ENCODE measurements at regions not wholly inside any gene's neighbourhood (a gene's known extent, or its start where the extent isn't known, plus 50 kb on each side); places are given as distances from the start of the nearest gene placed in this dataset.
"Not testable (repeated sequence)": the region's sequence is repeated elsewhere in the genome, so short reads cannot be mapped to it uniquely, and the experiment has no call there.

DNA sequence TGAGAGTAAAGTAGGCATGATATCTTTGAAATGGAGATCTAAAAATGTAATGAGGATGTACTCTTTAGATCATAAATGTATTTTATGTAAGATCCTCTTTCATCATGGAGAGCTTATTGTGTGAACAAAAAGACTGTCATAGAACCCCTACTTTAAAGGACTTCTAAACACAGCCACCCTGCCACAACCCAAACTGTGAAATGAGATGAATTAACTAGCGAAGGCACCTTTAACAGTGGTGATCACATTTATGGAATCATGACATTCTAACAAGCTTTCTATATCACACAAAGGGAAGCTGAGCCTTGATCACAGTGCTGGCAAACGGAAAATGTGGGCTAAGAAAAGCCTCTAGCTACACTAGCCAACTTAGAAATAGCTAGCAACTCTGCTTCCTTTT, 1585.2 kb downstream of the EFNA5 start:
- H3K36me3 ChIP-seq (ENCODE audit: insufficient read depth, low read length): no peaks in the 10 kb centered on the region
- no peaks in the 10 kb centered on the region for H3K27me3 ChIP-seq (ENCODE audit: insufficient read depth, low read length)
- no peak overlapping the region for H3K27ac ChIP-seq (ENCODE audit: low read depth, low read length)
- no peaks in the 10 kb centered on the region for H3K79me2 ChIP-seq (ENCODE audit: control insufficient read depth, insufficient read depth, low read length, unreplicated experiment)
- no peak overlapping the region for H3K4me3 ChIP-seq (ENCODE audit: low read depth, low read length)
- H2AFZ ChIP-seq (ENCODE audit: low read length, unreplicated experiment): no peak overlapping the region
- H3K4me1 ChIP-seq (ENCODE audit: control insufficient read depth, insufficient read depth, low read length, unreplicated experiment): no peaks in the 10 kb centered on the region

DNA sequence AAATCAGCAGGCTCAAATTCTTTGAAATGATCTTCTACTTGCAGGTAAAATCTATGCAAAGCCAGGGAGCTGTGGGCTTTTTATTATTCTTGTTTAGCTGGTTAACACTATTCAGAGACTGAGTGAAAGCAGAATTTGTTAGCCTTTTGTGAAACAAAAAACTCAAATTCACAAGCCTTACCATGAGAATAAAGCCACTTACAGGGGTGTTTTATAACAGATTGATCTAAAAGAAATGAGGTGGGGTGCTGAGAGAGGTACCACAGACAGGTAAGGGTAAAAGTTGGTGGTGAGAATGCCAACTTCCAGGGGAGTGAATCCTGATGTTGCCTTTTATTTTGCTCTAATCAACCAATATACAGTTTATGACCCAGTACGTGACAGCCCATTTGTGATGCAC, 1585.6 kb downstream of the EFNA5 start:
- Histone ChIP-seq H2AFZ (ENCODE audit: low read length, unreplicated experiment) (no peak overlapping the region), H3K27ac (ENCODE audit: low read depth, low read length) (no peak overlapping the region), H3K27me3 (ENCODE audit: insufficient read depth, low read length) (no peaks in the 10 kb centered on the region), H3K4me1 (ENCODE audit: control insufficient read depth, insufficient read depth, low read length, unreplicated experiment) (no peaks in the 10 kb centered on the region), H3K36me3 (ENCODE audit: insufficient read depth, low read length) (no peaks in the 10 kb centered on the region), H3K79me2 (ENCODE audit: control insufficient read depth, insufficient read depth, low read length, unreplicated experiment) (no peaks in the 10 kb centered on the region), H3K4me3 (ENCODE audit: low read depth, low read length) (no peak overlapping the region)

GRCh38 chr5:106080535-106080934, 1590.2 kb downstream of the EFNA5 start:
- Histone ChIP-seq H3K79me2 (ENCODE audit: control insufficient read depth, insufficient read depth, low read length, unreplicated experiment) (no peaks in the 10 kb centered on the region), H2AFZ (ENCODE audit: low read length, unreplicated experiment) (no peak overlapping the region), H3K4me1 (ENCODE audit: control insufficient read depth, insufficient read depth, low read length, unreplicated experiment) (no peaks in the 10 kb centered on the region), H3K36me3 (ENCODE audit: insufficient read depth, low read length) (no peaks in the 10 kb centered on the region), H3K27me3 (ENCODE audit: insufficient read depth, low read length) (no peaks in the 10 kb centered on the region), H3K4me3 (ENCODE audit: low read depth, low read length) (no peak overlapping the region), H3K27ac (ENCODE audit: low read depth, low read length) (no peak overlapping the region)

- Histone ChIP-seq H3K4me3 (ENCODE audit: low read depth, low read length) (no peak overlapping the region), H3K79me2 (ENCODE audit: control insufficient read depth, insufficient read depth, low read length, unreplicated experiment) (no peaks in the 10 kb centered on the region), H3K27me3 (ENCODE audit: insufficient read depth, low read length) (no peaks in the 10 kb centered on the region), H2AFZ (ENCODE audit: low read length, unreplicated experiment) (no peak overlapping the region), H3K27ac (ENCODE audit: low read depth, low read length) (no peak overlapping the region), H3K4me1 (ENCODE audit: control insufficient read depth, insufficient read depth, low read length, unreplicated experiment) (no peaks in the 10 kb centered on the region), H3K36me3 (ENCODE audit: insufficient read depth, low read length) (no peaks in the 10 kb centered on the region)
Measured at GRCh38 chr5:106076655-106077054, 1594.1 kb downstream of the EFNA5 start.

- H3K4me3 ChIP-seq (ENCODE audit: low read depth, low read length): no peak overlapping the region
- no peak overlapping the region for H3K27ac ChIP-seq (ENCODE audit: low read depth, low read length)
- no peaks in the 10 kb centered on the region for H3K36me3 ChIP-seq (ENCODE audit: insufficient read depth, low read length)
- H3K4me1 ChIP-seq (ENCODE audit: control insufficient read depth, insufficient read depth, low read length, unreplicated experiment): no peaks in the 10 kb centered on the region
- H3K27me3 ChIP-seq (ENCODE audit: insufficient read depth, low read length): no peaks in the 10 kb centered on the region
- no peaks in the 10 kb centered on the region for H3K79me2 ChIP-seq (ENCODE audit: control insufficient read depth, insufficient read depth, low read length, unreplicated experiment)
- no peak overlapping the region for H2AFZ ChIP-seq (ENCODE audit: low read length, unreplicated experiment)
Measured at GRCh38 chr5:106072208-106072607, 1598.5 kb downstream of the EFNA5 start.

- no peaks in the 10 kb centered on the region for H3K36me3 ChIP-seq (ENCODE audit: insufficient read depth, low read length)
- no peak overlapping the region for H2AFZ ChIP-seq (ENCODE audit: low read length, unreplicated experiment)
- H3K79me2 ChIP-seq (ENCODE audit: control insufficient read depth, insufficient read depth, low read length, unreplicated experiment): no peaks in the 10 kb centered on the region
- H3K4me1 ChIP-seq (ENCODE audit: control insufficient read depth, insufficient read depth, low read length, unreplicated experiment): no peaks in the 10 kb centered on the region
- no peaks in the 10 kb centered on the region for H3K27me3 ChIP-seq (ENCODE audit: insufficient read depth, low read length)
- H3K27ac ChIP-seq (ENCODE audit: low read depth, low read length): no peak overlapping the region
- no peak overlapping the region for H3K4me3 ChIP-seq (ENCODE audit: low read depth, low read length)
Measured at GRCh38 chr5:106047341-106047740, 1623.4 kb downstream of the EFNA5 start.

DNA sequence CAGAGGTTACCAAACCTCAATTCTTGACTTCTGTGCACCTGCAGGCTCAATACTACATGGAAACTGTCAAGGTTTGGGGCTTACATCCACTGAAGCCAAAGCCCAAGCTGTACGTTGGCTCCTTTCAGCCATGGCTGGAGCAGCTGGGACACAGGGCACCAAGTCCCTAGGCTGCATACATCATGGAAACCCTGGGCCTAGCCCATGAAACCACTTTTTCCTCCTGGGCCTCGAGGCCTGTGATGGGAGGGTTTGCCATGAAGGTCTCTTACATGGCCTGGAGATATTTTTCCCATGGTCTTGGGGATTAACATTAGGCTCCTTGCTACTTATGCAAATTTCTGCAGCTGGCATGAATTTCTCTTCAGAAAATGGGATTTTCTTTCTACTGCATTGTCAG, 1638.7 kb downstream of the EFNA5 start:
- H3K27ac ChIP-seq (ENCODE audit: low read depth, low read length); H3K4me3 ChIP-seq (ENCODE audit: low read depth, low read length); H2AFZ ChIP-seq (ENCODE audit: low read length, unreplicated experiment); H3K4me1 ChIP-seq (ENCODE audit: control insufficient read depth, insufficient read depth, low read length, unreplicated experiment); H3K79me2 ChIP-seq (ENCODE audit: control insufficient read depth, insufficient read depth, low read length, unreplicated experiment); H3K27me3 ChIP-seq (ENCODE audit: insufficient read depth, low read length); H3K36me3 ChIP-seq (ENCODE audit: insufficient read depth, low read length): not testable (repeated sequence)

DNA sequence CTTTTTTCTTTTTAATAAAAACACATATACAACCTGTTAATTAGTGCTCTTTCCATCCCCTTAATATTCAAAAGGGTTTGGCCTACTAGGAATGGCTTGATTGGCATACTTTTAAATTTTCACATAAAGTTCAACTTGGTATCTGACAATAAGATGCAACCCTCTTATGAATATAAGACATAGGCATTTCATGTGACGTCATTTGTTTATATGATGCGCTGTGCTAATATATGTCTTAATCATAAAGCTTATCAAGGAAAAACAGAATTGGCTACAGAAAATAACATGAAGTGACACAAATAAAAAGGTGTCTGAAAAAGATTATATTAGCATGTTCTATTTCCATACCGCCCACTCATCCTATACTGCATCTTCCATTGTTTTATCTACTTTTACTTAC, 1642.4 kb downstream of the EFNA5 start:
- no peak overlapping the region for H3K4me3 ChIP-seq (ENCODE audit: low read depth, low read length)
- H3K4me1 ChIP-seq (ENCODE audit: control insufficient read depth, insufficient read depth, low read length, unreplicated experiment): no peaks in the 10 kb centered on the region
- H2AFZ ChIP-seq (ENCODE audit: low read length, unreplicated experiment): no peak overlapping the region
- H3K36me3 ChIP-seq (ENCODE audit: insufficient read depth, low read length): no peaks in the 10 kb centered on the region
- no peaks in the 10 kb centered on the region for H3K79me2 ChIP-seq (ENCODE audit: control insufficient read depth, insufficient read depth, low read length, unreplicated experiment)
- H3K27me3 ChIP-seq (ENCODE audit: insufficient read depth, low read length): no peaks in the 10 kb centered on the region
- H3K27ac ChIP-seq (ENCODE audit: low read depth, low read length): no peak overlapping the region

DNA sequence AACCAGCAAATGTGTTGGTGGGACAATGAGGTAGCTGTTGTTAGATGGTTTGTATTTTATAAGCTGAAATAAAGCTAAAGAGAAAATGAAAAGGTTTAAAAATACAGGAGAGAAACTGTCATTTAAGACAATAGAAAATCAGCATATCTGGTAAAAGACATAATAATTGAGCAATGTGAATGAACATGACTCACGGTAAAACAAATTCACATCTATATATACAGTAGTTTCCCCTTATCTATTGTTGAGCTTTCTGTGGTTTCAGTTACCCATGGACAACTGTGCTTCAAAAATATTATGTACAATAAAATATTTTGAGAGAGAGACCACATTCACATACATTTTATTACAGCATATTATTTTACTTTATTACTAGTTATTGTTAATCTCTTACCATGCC, 1649.8 kb downstream of the EFNA5 start:
- H3K36me3 ChIP-seq (ENCODE audit: insufficient read depth, low read length): no peaks in the 10 kb centered on the region
- H3K4me1 ChIP-seq (ENCODE audit: control insufficient read depth, insufficient read depth, low read length, unreplicated experiment): peaks cover 12% of the 10 kb centered on the region
- H3K27me3 ChIP-seq (ENCODE audit: insufficient read depth, low read length): no peaks in the 10 kb centered on the region
- H2AFZ ChIP-seq (ENCODE audit: low read length, unreplicated experiment): no peak overlapping the region
- H3K4me3 ChIP-seq (ENCODE audit: low read depth, low read length): no peak overlapping the region
- H3K79me2 ChIP-seq (ENCODE audit: control insufficient read depth, insufficient read depth, low read length, unreplicated experiment): no peaks in the 10 kb centered on the region
- no peak overlapping the region for H3K27ac ChIP-seq (ENCODE audit: low read depth, low read length)

- H3K27ac ChIP-seq (ENCODE audit: low read depth, low read length): no peak overlapping the region
- H3K27me3 ChIP-seq (ENCODE audit: insufficient read depth, low read length): no peaks in the 10 kb centered on the region
- H3K36me3 ChIP-seq (ENCODE audit: insufficient read depth, low read length): no peaks in the 10 kb centered on the region
- no peak overlapping the region for H3K4me3 ChIP-seq (ENCODE audit: low read depth, low read length)
- no peak overlapping the region for H2AFZ ChIP-seq (ENCODE audit: low read length, unreplicated experiment)
- H3K4me1 ChIP-seq (ENCODE audit: control insufficient read depth, insufficient read depth, low read length, unreplicated experiment): peaks cover 12% of the 10 kb centered on the region
- no peaks in the 10 kb centered on the region for H3K79me2 ChIP-seq (ENCODE audit: control insufficient read depth, insufficient read depth, low read length, unreplicated experiment)
Measured at GRCh38 chr5:106019261-106019660, 1651.5 kb downstream of the EFNA5 start.

DNA sequence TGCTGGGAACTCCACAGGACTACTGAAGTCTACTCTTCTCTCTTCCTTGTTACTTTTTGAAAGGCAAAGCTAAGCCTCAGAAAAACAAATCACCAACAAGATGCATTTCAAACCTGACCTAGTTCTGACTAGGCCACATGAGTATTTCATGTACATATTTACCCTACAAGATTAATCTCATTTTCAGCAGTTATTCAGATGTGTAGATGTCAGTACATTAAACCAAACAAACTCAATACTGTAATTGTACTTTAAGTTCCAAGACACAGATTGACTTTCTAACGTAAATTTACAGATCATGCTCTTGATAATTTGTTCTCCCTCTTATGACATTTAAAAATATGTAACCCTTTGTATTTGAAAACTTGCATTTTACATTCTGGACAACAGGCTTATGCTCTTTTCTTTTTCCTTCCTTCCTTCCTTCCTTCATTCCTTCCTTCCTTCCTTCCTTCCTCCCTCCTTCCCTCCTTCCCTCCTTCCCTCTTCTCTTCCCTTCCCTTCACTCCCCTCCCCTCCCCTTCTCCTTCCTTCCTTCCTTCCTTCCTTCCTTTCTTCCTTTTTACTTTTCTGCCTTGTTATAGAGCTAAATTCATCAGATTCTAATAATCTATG, 1653.4 kb downstream of the EFNA5 start:
- Histone ChIP-seq H3K79me2 (ENCODE audit: control insufficient read depth, insufficient read depth, low read length, unreplicated experiment) (no peaks in the 10 kb centered on the region), H3K27me3 (ENCODE audit: insufficient read depth, low read length) (no peaks in the 10 kb centered on the region), H3K36me3 (ENCODE audit: insufficient read depth, low read length) (no peaks in the 10 kb centered on the region), H3K4me3 (ENCODE audit: low read depth, low read length) (no peak overlapping the region), H3K27ac (ENCODE audit: low read depth, low read length) (no peak overlapping the region), H2AFZ (ENCODE audit: low read length, unreplicated experiment) (no peak overlapping the region), H3K4me1 (ENCODE audit: control insufficient read depth, insufficient read depth, low read length, unreplicated experiment) (peaks cover 12% of the 10 kb centered on the region)

All from ACC112 (cell line).